Suppressor macrophage (primary cell): ENCODE measurements at regions not wholly inside any gene's neighbourhood (a gene's known extent, or its start where the extent isn't known, plus 50 kb on each side); places are given as distances from the start of the nearest gene placed in this dataset.

Experiments
- DNase-seq, 4 experiments: peaks; one replicate each; pipeline ENCODE4 v3.0.0-alpha.2; 2020 to 2022

DNA sequence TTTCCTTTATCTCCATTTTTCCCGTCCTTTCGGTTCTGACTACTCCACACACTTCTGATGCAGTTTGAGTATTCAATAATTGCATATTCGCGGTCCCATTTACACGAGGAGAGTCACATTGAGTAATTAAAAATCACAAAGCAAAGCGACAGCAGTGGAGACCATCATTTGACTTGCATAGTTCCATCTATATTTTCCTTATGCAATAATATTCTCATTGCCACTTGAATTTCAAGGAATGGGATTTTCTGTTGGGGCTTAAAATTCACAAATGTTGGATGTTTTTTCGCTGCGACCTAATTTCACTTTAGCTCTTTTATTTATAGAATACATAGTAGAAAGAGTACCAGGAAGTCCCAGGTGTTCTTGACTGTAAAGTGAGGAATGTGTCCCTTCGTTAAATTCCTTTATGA, 186.8 kb downstream of the ZEB2 start:
- no peak for DNase-seq

- DNase-seq, result peak; percentile 94 to 99 (median 97)
These were observed 187.4 kb downstream of the ZEB2 start for GRCh38 chr2:144332356-144333142.

DNA sequence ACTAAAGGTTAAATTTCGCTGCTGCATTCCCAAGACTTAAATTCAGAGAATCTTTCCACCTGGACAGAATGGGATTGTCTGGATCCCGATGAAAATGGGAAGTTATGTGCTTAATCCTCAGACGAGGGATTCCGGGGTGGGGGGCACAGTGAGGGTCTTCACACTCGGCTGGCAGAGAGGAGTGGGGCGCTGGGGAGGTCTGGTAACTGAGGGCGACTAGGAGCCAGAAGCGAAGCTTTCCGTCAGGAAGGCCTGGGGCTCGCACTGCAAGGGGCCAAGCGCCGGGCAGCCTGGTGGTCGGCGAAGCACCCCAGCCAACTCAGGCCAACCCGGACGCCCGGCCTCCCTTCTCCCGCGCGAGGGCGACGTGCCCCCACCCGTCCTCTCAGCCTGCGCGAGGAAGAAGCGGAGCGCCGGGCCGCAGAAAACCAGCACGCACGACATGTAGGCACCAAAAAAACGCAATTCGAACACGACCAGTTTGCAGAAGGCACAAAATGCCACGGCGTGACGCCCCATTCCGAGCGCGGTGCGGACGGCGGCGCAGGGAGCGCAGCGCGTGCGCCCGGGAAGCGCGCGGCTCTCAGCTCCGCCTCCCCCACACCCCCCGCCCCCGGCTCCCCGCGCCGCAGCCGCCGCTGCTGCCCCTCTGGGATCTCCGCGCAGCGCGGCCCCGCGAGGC, 188.1 kb downstream of the ZEB2 start:
- peak; percentile 88 to 93 (median 90) for DNase-seq

GRCh38 chr2:144330951-144331673, 188.8 kb downstream of the ZEB2 start:
- DNase-seq, result peak in 2 of 4 experiments; percentile 5 to 20

DNA sequence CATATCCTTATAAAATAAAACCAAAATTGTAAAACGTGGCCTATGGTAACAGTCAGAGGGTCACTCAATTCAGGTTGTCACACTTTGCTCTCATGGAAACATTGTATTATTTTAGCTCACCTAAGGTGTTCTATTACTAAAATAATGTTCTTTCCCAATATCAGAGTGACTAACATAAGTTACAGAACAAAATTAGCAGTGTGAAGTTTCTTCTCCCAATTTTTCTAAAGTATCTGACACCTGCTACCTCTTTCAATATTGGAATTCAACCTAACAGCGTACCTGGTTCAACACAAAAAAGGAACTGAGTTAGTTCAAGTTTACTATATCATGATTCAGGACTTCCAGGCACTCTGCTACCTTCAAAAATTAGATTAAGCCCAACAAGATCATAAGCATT, 190.4 kb downstream of the ZEB2 start:
- no peak for DNase-seq

DNA sequence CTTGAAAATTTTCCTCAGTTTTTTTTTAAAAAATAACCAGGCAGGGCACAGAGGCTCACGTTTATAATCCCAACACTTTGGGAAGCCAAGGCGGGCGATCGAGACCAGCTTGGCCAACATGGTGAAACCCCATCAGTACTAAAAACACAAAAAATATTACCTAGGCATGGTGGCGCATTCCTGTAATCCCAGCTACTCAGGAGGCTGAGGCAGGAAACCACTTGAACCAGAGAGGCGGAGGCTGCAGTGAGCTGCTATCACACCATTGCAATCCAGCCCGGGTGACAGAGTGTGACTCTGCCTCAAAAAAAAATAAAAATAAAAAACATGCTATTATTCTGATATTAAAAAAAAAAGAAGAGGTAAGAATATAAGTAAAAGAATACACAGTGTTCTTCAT, 191.0 kb downstream of the ZEB2 start:
- no peak for DNase-seq

- DNase-seq, result no peak
These were observed 193.1 kb downstream of the ZEB2 start for GRCh38 chr2:144326825-144327224.

GRCh38 chr2:144325086-144325485, 194.8 kb downstream of the ZEB2 start:
- DNase-seq, result no peak

GRCh38 chr2:144324446-144325045, 195.4 kb downstream of the ZEB2 start:
- DNase-seq, result no peak

GRCh38 chr2:144323946-144324345, 196.0 kb downstream of the ZEB2 start:
- DNase-seq, result no peak

GRCh38 chr2:144322379-144322778, 197.5 kb downstream of the ZEB2 start:
- no peak for DNase-seq

GRCh38 chr2:144320491-144320890, 199.4 kb downstream of the ZEB2 start:
- peak; percentile 37 to 54 (median 46) for DNase-seq

- DNase-seq, result no peak
These were observed 202.7 kb downstream of the ZEB2 start for GRCh38 chr2:144317071-144317738.

- no peak for DNase-seq
These were observed 208.9 kb downstream of the ZEB2 start for GRCh38 chr2:144310889-144311608.

DNA sequence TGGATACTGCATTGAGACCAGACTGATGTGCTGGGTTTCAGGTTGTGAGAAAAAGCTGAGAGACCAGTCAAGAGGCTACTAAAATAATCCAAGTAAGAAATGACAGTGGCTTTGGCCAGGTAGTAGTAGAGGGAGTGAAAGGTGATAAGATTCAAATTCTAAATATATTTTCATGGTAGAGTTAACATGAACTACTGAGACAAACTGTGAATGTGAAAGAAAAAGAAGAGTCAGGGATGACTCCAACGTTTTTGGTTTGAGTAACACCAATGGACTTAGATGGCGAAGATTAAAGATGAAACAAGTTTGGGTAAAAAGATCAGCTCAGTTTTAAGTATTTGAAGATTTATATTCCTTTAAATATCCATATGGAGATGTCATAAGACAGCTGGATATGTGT, 209.4 kb downstream of the ZEB2 start:
- DNase-seq, result no peak

- DNase-seq, result no peak
These were observed 212.2 kb downstream of the ZEB2 start for GRCh38 chr2:144307711-144308110.

GRCh38 chr2:144304202-144304601, 215.7 kb downstream of the ZEB2 start:
- no peak for DNase-seq

DNA sequence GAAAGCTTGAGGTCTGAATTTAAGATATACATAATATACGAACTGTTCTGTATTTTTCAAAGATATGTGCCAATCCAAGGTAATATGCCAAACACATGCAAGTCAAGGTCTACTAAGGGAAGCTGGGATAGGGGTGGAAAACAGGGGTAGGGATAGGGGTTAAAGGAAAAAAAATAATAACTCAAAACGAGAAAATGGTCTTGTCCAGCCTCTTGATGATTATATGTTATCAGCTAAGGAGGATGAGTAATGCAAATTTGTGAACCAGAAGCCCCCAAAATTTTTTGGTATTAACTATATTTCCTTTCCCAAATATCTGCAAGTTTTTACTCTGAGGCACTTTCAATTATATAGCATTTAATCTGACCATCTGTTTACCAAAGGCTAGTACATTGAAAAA, 219.3 kb downstream of the ZEB2 start:
- DNase-seq, result no peak

DNA sequence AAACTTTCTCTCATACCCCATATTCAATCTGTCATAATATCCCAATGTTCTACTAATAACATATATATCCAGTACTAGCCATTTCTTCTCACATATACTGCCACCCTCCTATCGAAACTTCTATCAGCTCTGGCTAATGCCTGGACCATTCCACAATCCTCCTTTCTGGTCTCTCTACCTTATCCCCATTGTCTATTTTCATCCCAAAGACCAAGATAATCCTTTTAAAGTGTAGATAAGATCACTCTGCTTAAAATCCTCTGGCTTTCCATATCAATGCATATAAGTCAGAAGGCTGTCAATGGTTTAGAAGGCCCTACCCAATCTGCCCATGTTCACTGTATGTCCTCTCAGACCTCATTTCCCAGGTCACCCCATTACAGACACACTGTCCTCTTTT, 229.6 kb downstream of the ZEB2 start:
- no peak for DNase-seq

DNA sequence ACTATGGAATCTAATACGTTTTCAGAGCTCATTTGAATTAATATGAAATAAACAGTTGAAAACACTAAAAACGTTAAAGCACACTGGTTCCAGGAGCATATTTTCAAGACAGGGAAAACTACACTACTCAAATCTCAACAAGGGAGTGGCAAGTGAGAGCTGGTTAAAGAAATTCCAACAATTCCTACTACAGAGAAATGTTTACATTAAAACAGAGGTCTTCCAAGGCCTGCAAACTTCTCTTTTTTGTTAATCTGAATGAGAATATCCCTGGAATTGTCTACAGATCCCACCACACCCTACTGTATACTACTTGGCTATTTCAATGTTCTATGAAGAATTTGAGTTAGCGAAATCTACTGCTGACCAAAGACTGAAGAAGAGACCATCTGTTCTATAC, 231.5 kb downstream of the ZEB2 start:
- DNase-seq, result no peak

DNA sequence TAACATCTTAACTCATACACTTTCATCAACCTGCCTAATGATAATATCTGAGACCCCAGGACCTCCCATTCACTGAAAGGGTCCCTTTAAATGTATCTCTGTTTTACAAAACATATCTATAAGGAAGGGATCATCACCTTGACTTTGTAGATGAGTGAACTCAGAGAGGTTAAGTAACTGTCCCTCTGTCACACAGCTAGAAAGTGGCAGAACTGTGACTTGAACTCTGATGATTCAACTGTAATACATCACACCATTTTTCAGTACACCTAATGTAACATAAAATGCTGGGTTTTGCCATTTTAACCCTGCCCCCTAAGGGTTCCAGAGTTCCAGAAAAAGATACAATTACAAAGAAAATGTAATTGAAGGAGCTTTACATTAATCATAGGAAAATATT, 234.6 kb downstream of the ZEB2 start:
- DNase-seq, result no peak

- DNase-seq, result no peak
These were observed 238.4 kb downstream of the ZEB2 start for GRCh38 chr2:144281476-144281875.
